HEK293 (cell line): ENCODE measurements at regions not wholly inside any gene's neighbourhood (a gene's known extent, or its start where the extent isn't known, plus 50 kb on each side); places are given as distances from the start of the nearest gene placed in this dataset.

ENCODE experiments used
- CTCF ChIA-PET: fragments of 350-600 bp; formaldehyde crosslinking; extraction: SDS; loops from one replicate; lab custom pipeline; 2021; ENCODE audit warnings: antibody characterized with exemption; lab: Yijun Ruan, JAX
- POLR2A ChIA-PET: fragments of 300-600 bp; formaldehyde crosslinking; extraction: SDS; loops from one replicate; lab custom pipeline; 2020; ENCODE audit warnings: antibody characterized with exemption, inconsistent platforms; lab: Yijun Ruan, JAX
- H3K27ac ChIP-seq: fragments of 200-500 bp; sonication (Bioruptor generic); 2 replicates; pipeline ENCODE4 v1.5.1; 2014; ENCODE audit warnings: low read depth, low read length, control low read depth, inconsistent platforms; ENCODE audit errors: extremely low read depth
- H3K36me3 ChIP-seq, 2 experiments: fragments of 200-500 bp in 1 of 2; sonication (Bioruptor generic) in 1 of 2; 1 replicate in 1 of 2; 2 replicates in 1 of 2; pipeline ENCODE4 v1.5.1; 2014 to 2017; ENCODE audit warnings: inconsistent platforms in 2 of 2, low read length in 2 of 2; ENCODE audit not compliant: control insufficient read depth in 2 of 2, insufficient read depth in 1 of 2
- H3K4me1 ChIP-seq: fragments of 200-500 bp; sonication (Bioruptor generic); 2 replicates; pipeline ENCODE4 v1.5.1; 2014; ENCODE audit warnings: mild to moderate bottlenecking, low read length, inconsistent platforms; ENCODE audit not compliant: control insufficient read depth, insufficient read depth
- H3K4me3 ChIP-seq: 2 replicates; pipeline ENCODE4 v1.5.1; 2011; ENCODE audit warnings: low read depth, mild to moderate bottlenecking, control low read depth, low read length, moderate library complexity
- H3K9me3 ChIP-seq: fragments of 200-500 bp; sonication (Bioruptor generic); 2 replicates; pipeline ENCODE4 v1.5.1; 2014; ENCODE audit warnings: low read depth, low read length, inconsistent platforms; ENCODE audit not compliant: control insufficient read depth, insufficient read depth
- GLI4 ChIP-seq: fragments of 450-650 bp; formaldehyde crosslinking; IDR thresholded peaks from 2 replicates; pipeline ENCODE4 v1.5.1; 2016; ENCODE audit warnings: missing biosample characterization, missing genetic modification characterization
- KLF1 ChIP-seq: fragments of 450-650 bp; formaldehyde crosslinking; IDR thresholded peaks from 2 replicates; pipeline ENCODE4 v1.5.1; 2016; ENCODE audit warnings: missing biosample characterization, missing genetic modification characterization
- KLF8 ChIP-seq: fragments of 450-650 bp; formaldehyde crosslinking; IDR thresholded peaks from 2 replicates; pipeline ENCODE4 v1.5.1; 2016; ENCODE audit warnings: missing biosample characterization, missing genetic modification characterization
- ZBTB1 ChIP-seq: fragments of 450-650 bp; formaldehyde crosslinking; IDR thresholded peaks from 2 replicates; pipeline ENCODE4 v1.5.1; 2016; ENCODE audit warnings: missing biosample characterization, missing genetic modification characterization
- ZFP3 ChIP-seq: fragments of 450-650 bp; formaldehyde crosslinking; IDR thresholded peaks from 2 replicates; pipeline ENCODE4 v1.5.1; 2016; ENCODE audit warnings: low read depth, missing biosample characterization, missing genetic modification characterization
- ZNF114 ChIP-seq: fragments of 450-650 bp; formaldehyde crosslinking; IDR thresholded peaks from 2 replicates; pipeline ENCODE4 v1.5.0; 2017; ENCODE audit warnings: missing biosample characterization, missing genetic modification characterization
- ZNF138 ChIP-seq: fragments of 450-650 bp; formaldehyde crosslinking; IDR thresholded peaks from 2 replicates; pipeline ENCODE4 v1.5.1; 2016; ENCODE audit warnings: missing biosample characterization, missing genetic modification characterization, borderline replicate concordance
- ZNF174 ChIP-seq: fragments of 450-650 bp; formaldehyde crosslinking; IDR thresholded peaks from 2 replicates; pipeline ENCODE4 v1.5.0; 2017; ENCODE audit warnings: missing biosample characterization, mild to moderate bottlenecking, missing genetic modification characterization
- ZNF221 ChIP-seq: fragments of 450-650 bp; formaldehyde crosslinking; IDR thresholded peaks from 2 replicates; pipeline ENCODE4 v1.5.1; 2017; ENCODE audit warnings: missing biosample characterization, missing genetic modification characterization, borderline replicate concordance
- ZNF404 ChIP-seq: fragments of 450-650 bp; formaldehyde crosslinking; IDR thresholded peaks from 2 replicates; pipeline ENCODE4 v1.5.1; 2017; ENCODE audit warnings: missing biosample characterization, missing genetic modification characterization
- ZNF600 ChIP-seq: fragments of 450-650 bp; formaldehyde crosslinking; IDR thresholded peaks from 2 replicates; pipeline ENCODE4 v1.5.1; 2016; ENCODE audit warnings: missing biosample characterization, missing genetic modification characterization
- ZNF623 ChIP-seq: fragments of 450-650 bp; formaldehyde crosslinking; IDR thresholded peaks from 2 replicates; pipeline ENCODE4 v1.5.1; 2016; ENCODE audit warnings: missing biosample characterization, missing genetic modification characterization
- ZNF626 ChIP-seq: fragments of 450-650 bp; sonication (Bioruptor Pico); formaldehyde crosslinking; IDR thresholded peaks from 2 replicates; pipeline ENCODE4 v1.5.1; 2018; ENCODE audit warnings: missing biosample characterization, missing genetic modification characterization, inconsistent platforms
- ZNF664 ChIP-seq: fragments of 450-650 bp; formaldehyde crosslinking; IDR thresholded peaks from 2 replicates; pipeline ENCODE4 v1.5.1; 2016; ENCODE audit warnings: missing biosample characterization, missing genetic modification characterization
- ZNF768 ChIP-seq: fragments of 450-650 bp; formaldehyde crosslinking; IDR thresholded peaks from 2 replicates; pipeline ENCODE4 v1.5.1; 2018; ENCODE audit warnings: missing biosample characterization, mild to moderate bottlenecking, missing genetic modification characterization
- ZNF791 ChIP-seq: fragments of 450-650 bp; formaldehyde crosslinking; IDR thresholded peaks from 2 replicates; pipeline ENCODE4 v1.5.1; 2016; ENCODE audit warnings: missing biosample characterization, missing genetic modification characterization
- ZNF830 ChIP-seq: fragments of 450-650 bp; IDR thresholded peaks from 2 replicates; pipeline ENCODE4 v1.5.0; 2018; ENCODE audit warnings: missing biosample characterization, missing genetic modification characterization, low read depth, mild to moderate bottlenecking, moderate library complexity
- ZSCAN16 ChIP-seq: fragments of 450-650 bp; formaldehyde crosslinking; IDR thresholded peaks from 2 replicates; pipeline ENCODE4 v1.5.1; 2016; ENCODE audit warnings: missing biosample characterization, missing genetic modification characterization
- TF ChIP-seq, protein P1 (sequence below): fragments of 450-650 bp; formaldehyde crosslinking; IDR thresholded peaks from 2 replicates; pipeline ENCODE4 v1.5.1; 2017; ENCODE audit warnings: missing biosample characterization, mild to moderate bottlenecking, missing genetic modification characterization, moderate library complexity
- TF ChIP-seq, protein P2 (sequence below): fragments of 450-650 bp; formaldehyde crosslinking; IDR thresholded peaks from 2 replicates; pipeline ENCODE4 v1.5.1; 2017; ENCODE audit warnings: missing biosample characterization, missing genetic modification characterization
- TF ChIP-seq, protein P3 (sequence below): fragments of 450-650 bp; formaldehyde crosslinking; IDR thresholded peaks from 2 replicates; pipeline ENCODE4 v1.5.1; 2016; ENCODE audit warnings: missing biosample characterization, missing genetic modification characterization
- TF ChIP-seq, protein P4 (sequence below): fragments of 450-650 bp; formaldehyde crosslinking; optimal IDR thresholded peaks from 2 replicates; pipeline ENCODE3; 2016; ENCODE audit warnings: missing biosample characterization, mild to moderate bottlenecking, missing genetic modification characterization

DNA sequence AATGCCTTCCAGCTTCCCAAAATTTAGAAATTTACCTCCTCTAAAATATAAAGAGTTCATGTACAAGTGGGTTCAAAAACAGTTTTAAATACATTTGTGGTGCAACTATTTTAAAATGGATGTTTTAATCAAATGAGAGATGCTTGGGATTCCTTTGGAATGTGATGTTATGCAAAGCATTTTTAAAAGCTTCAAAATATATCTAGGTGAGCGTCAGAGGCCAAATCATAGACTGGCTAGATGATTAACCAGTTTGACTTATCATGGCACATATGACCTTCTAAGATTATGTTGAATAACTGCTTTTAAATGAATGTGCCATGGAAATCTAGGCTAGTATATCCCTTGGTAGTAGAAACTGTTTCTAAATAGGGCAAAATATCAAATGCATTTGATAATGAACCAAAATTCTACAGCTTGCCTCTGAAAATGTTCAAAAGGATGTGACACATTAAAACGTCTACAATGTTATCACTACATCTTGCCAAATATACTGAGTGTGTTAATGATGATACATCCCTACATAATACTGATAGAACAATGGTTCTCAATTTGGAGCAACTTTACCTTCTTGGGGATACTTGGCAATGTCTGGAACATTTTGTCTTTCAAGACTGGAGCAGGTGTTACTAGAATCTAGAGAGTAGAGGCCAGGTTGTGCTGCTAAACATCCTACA lies 650.9 kb upstream of the ADGRL2 start:
- CTCF ChIA-PET = interaction anchor here (0.6 kb wide), 1 partner anchor 372 kb away, joined by 3 read pairs; no protein-coding TSS in a partner anchor
- Histone ChIP-seq H3K36me3 (no peaks in the 10 kb centered on the region), H3K4me3 (no peak overlapping the region), H3K27ac (no peak overlapping the region), H3K4me1 (no peaks in the 10 kb centered on the region), H3K9me3 (no peaks in the 10 kb centered on the region)
- POLR2A ChIA-PET = no interaction called here
- TF ChIP-seq ZNF600 (tag by site-specific recombination) (no peak), ZNF114 (tag by site-specific recombination) (no peak)

DNA sequence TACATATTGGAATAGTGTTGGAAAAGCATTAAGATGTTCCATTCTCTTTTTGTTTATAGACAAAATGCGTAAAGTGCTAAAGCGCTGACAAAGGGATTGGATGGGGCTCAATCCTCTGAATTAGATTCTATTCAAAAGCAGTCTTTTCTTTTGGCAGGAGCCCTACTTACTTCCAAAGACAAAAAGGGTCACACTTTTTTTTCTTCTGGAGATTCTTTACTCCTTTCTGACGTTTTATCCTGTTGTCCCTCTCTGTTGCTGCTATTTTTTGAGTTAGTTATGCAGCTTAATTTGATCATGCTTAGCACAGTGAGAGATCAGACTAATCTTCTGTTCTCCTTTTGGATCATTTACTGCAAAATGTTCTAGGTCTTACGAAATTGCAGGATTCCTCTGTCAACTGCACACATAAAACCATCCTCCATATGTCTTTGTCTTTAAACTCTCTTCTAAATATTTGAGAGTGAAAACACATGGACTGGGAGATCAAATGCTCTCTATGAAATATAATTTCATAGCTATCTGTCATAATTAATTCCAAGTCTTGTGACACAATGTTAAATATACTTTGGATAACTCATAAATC lies 656.4 kb upstream of the ADGRL2 start:
- H3K9me3 ChIP-seq = no peaks in the 10 kb centered on the region
- ChIA-PET POLR2A (no interaction called here), CTCF (no interaction called here)
- H3K36me3 ChIP-seq = no peaks in the 10 kb centered on the region
- H3K4me1 ChIP-seq = no peaks in the 10 kb centered on the region
- no peak overlapping the region for H3K4me3 ChIP-seq
- no peak overlapping the region for H3K27ac ChIP-seq
- TF ChIP-seq, protein P1, sequence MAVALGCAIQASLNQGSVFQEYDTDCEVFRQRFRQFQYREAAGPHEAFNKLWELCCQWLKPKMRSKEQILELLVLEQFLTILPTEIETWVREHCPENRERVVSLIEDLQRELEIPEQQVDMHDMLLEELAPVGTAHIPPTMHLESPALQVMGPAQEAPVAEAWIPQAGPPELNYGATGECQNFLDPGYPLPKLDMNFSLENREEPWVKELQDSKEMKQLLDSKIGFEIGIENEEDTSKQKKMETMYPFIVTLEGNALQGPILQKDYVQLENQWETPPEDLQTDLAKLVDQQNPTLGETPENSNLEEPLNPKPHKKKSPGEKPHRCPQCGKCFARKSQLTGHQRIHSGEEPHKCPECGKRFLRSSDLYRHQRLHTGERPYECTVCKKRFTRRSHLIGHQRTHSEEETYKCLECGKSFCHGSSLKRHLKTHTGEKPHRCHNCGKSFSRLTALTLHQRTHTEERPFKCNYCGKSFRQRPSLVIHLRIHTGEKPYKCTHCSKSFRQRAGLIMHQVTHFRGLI (tag by site-specific recombination) = no peak
- no peak for TF ChIP-seq ZBTB1 (tag by site-specific recombination)
- no peak for TF ChIP-seq ZNF768 (tag by site-specific recombination)
- TF ChIP-seq GLI4 (tag by site-specific recombination) = no peak

DNA sequence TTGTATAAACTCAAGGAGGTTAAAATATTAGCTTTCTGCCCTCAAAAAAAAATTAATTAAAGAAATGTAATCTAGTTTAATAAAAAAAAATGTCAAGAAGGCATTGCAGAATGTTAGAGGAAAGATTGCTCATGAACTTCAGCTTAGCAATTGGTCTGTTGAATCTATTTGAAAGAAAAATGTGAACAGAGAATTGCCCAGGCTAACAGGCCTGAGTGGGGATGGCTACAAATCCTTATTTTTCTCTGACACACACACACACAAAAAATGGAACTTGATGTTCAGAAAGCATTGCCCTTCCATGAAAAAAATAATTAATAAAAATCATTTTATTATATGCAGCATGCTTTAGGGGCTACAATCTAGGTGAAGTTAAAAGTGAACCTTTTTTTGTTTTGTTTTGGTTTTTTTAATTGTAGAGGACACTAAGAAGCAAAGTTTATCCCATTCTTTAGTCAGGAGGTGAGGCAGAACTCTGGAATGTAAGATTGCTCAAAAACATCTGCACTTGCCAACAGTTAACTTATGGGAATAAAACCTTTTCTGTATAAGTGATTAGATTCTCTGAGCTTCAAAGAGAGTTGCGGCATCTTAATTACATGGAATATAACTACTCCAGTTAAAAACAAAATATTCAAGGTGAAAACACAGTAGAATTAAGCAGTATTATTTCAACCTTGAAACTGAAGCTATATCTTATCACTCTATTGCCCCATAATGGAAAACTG lies 658.5 kb upstream of the ADGRL2 start:
- no peaks in the 10 kb centered on the region for H3K36me3 ChIP-seq
- no peak for TF ChIP-seq KLF8 (tag by site-specific recombination)
- TF ChIP-seq ZNF791 (tag by site-specific recombination) = no peak
- TF ChIP-seq, protein P2, sequence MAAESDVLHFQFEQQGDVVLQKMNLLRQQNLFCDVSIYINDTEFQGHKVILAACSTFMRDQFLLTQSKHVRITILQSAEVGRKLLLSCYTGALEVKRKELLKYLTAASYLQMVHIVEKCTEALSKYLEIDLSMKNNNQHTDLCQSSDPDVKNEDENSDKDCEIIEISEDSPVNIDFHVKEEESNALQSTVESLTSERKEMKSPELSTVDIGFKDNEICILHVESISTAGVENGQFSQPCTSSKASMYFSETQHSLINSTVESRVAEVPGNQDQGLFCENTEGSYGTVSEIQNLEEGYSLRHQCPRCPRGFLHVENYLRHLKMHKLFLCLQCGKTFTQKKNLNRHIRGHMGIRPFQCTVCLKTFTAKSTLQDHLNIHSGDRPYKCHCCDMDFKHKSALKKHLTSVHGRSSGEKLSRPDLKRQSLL = no peak
- TF ChIP-seq ZFP3 (tag by site-specific recombination) = no peak
- POLR2A ChIA-PET = no interaction called here
- no peaks in the 10 kb centered on the region for H3K4me1 ChIP-seq
- H3K9me3 ChIP-seq = no peaks in the 10 kb centered on the region
- no peak overlapping the region for H3K27ac ChIP-seq
- CTCF ChIA-PET = no interaction called here
- no peak overlapping the region for H3K4me3 ChIP-seq

DNA sequence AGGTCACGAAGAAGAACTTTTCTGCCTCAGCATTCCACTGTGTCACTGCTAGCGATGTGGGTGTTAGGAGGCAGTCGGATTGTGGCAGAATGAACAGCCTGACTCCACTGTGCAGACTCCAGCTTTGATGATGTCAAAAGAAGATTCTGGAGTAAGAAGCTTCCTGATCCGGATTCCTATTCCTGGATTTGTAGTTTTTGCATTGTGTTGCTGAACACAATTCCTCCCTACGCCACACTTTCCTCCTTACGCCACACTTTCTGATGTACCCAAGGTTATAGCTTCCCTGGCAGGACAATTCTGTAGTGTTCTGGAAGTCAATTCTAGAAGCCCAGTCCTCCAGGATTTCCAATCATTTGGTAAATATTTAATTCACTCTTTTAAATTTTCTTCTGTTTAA lies 665.2 kb upstream of the ADGRL2 start:
- ChIA-PET POLR2A (no interaction called here), CTCF (no interaction called here)
- Histone ChIP-seq H3K27ac (no peak overlapping the region), H3K9me3 (no peaks in the 10 kb centered on the region), H3K4me3 (no peak overlapping the region), H3K4me1 (no peaks in the 10 kb centered on the region), H3K36me3 (no peaks in the 10 kb centered on the region)
- TF ChIP-seq ZNF138 (tag by site-specific recombination) (no peak), KLF1 (tag by site-specific recombination) (no peak), ZNF623 (tag by site-specific recombination) (no peak), ZNF626 (no peak), ZNF830 (tag by site-specific recombination) (no peak), ZNF664 (tag by site-specific recombination) (no peak), ZNF221 (no peak), ZSCAN16 (tag by site-specific recombination) (no peak), ZNF174 (no peak), ZNF404 (tag by site-specific recombination) (no peak)
- TF ChIP-seq, protein P3, sequence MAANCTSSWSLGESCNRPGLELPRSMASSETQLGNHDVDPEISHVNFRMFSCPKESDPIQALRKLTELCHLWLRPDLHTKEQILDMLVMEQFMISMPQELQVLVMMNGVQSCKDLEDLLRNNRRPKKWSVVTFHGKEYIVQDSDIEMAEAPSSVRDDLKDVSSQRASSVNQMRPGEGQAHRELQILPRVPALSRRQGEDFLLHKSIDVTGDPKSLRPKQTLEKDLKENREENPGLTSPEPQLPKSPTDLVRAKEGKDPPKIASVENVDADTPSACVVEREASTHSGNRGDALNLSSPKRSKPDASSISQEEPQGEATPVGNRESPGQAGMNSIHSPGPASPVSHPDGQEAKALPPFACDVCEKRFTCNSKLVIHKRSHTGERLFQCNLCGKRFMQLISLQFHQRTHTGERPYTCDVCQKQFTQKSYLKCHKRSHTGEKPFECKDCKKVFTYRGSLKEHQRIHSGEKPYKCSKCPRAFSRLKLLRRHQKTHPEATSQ (tag by site-specific recombination) = no peak
- TF ChIP-seq, protein P4, sequence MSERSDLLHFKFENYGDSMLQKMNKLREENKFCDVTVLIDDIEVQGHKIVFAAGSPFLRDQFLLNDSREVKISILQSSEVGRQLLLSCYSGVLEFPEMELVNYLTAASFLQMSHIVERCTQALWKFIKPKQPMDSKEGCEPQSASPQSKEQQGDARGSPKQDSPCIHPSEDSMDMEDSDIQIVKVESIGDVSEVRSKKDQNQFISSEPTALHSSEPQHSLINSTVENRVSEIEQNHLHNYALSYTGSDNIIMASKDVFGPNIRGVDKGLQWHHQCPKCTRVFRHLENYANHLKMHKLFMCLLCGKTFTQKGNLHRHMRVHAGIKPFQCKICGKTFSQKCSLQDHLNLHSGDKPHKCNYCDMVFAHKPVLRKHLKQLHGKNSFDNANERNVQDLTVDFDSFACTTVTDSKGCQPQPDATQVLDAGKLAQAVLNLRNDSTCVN = no peak
